Renal pelvis (tissue), 1 donor: ENCODE measurements at regions not wholly inside any gene's neighbourhood (a gene's known extent, or its start where the extent isn't known, plus 50 kb on each side); places are given as distances from the start of the nearest gene placed in this dataset.
A peak's percentile ranks its signal among the peaks of the same experiment; 100 is the strongest.
"Not testable (repeated sequence)": the region's sequence is repeated elsewhere in the genome, so short reads cannot be mapped to it uniquely, and the experiment has no call there.

ENCODE experiments used
- DNase-seq: peaks from one replicate; pipeline ENCODE4 v3.0.0-alpha.2; 2013

GRCh38 chrX:55326985-55327384 is 62.3 kb upstream of the PAGE3 start:
- DNase-seq: no peak

- DNase-seq: no peak
These were observed 70.6 kb upstream of the PAGE3 start for GRCh38 chrX:55335296-55335695.

GRCh38 chrX:55336176-55336575 is 71.5 kb upstream of the PAGE3 start:
- DNase-seq: no peak

GRCh38 chrX:55340896-55341433 is 76.2 kb upstream of the PAGE3 start:
- DNase-seq: no peak

- peak; percentile 12 for DNase-seq
These were observed 78.1 kb upstream of the PAGE3 start for GRCh38 chrX:55342533-55343501.

- DNase-seq: no peak
These were observed 91.9 kb upstream of the PAGE3 start for GRCh38 chrX:55356609-55357008.

- no peak for DNase-seq
These were observed 92.5 kb upstream of the PAGE3 start for GRCh38 chrX:55357236-55357635.

GRCh38 chrX:55379396-55379795 is 72.5 kb upstream of the MAGEH1 start:
- DNase-seq: no peak

- no peak for DNase-seq
These were observed 62.6 kb upstream of the MAGEH1 start for GRCh38 chrX:55389376-55389775.

GRCh38 chrX:55396836-55397235 is 55.1 kb upstream of the MAGEH1 start:
- DNase-seq: not testable (repeated sequence)
